Spleen (tissue), 7 donors: ENCODE measurements at regions not wholly inside any gene's neighbourhood (a gene's known extent, or its start where the extent isn't known, plus 50 kb on each side); places are given as distances from the start of the nearest gene placed in this dataset.
"Not testable (repeated sequence)": the region's sequence is repeated elsewhere in the genome, so short reads cannot be mapped to it uniquely, and the experiment has no call there.

Source experiments
- CTCF ChIP-seq, 11 experiments: fragments of 200-600 bp in 7 of 11; fragments of 450-650 bp in 4 of 11; sonication (generic) in 4 of 11; IDR thresholded peaks in 8 of 11; conservative IDR thresholded peaks in 3 of 11; 1 replicate in 7 of 11; 2 replicates in 4 of 11; pipeline versions ENCODE4 v1.4.0 to v1.8.0; 2016 to 2021; ENCODE audit warnings: antibody characterized with exemption in 11 of 11, inconsistent platforms in 4 of 11, mild to moderate bottlenecking in 1 of 11
- POLR2AphosphoS5 ChIP-seq, 3 donors: sonication (generic); formaldehyde crosslinking; IDR thresholded peaks; one replicate each; pipeline ENCODE4 v1.5.1; 2017; ENCODE audit warnings: antibody characterized with exemption in 3 of 3
- donor health status: DM: no; HTN: no; CAD: no; lungs with moderate emphysema.
- donor health status: DM: no; HTN: no; CAD: no.
- donor health status: DM: no; HTN: no; CAD: no.

- not testable (repeated sequence) for TF ChIP-seq CTCF (IDR thresholded peaks at IDR 0.05 in 8 of 11, conservative IDR thresholded peaks at IDR 0.05 in 3 of 11); POLR2AphosphoS5 (IDR thresholded peaks at IDR 0.05)
Measured at GRCh38 chr15:29648415-29648814, 173.9 kb downstream of the TJP1 start.
